Nephron progenitor cell (in vitro differentiated cells): ENCODE measurements at regions not wholly inside any gene's neighbourhood (a gene's known extent, or its start where the extent isn't known, plus 50 kb on each side); places are given as distances from the start of the nearest gene placed in this dataset.

ENCODE experiments used
- DNase-seq: peaks from one replicate; pipeline ENCODE4 v3.0.0; 2021
- H3K27ac Mint-ChIP-seq: 2 replicates; pipeline ENCODE4 v1.8.0; 2021; ENCODE audit warnings: mild to moderate bottlenecking, moderate library complexity, mixed read lengths
- H3K27me3 Mint-ChIP-seq: 2 replicates; pipeline ENCODE4 v1.8.0; 2021; ENCODE audit warnings: mild to moderate bottlenecking, low read depth, mixed read lengths; ENCODE audit not compliant: poor library complexity
- H3K36me3 Mint-ChIP-seq: 2 replicates; pipeline ENCODE4 v1.8.0; 2021; ENCODE audit warnings: low read depth, mixed read lengths
- H3K4me1 Mint-ChIP-seq: 2 replicates; pipeline ENCODE4 v1.8.0; 2021; ENCODE audit warnings: mixed read lengths
- H3K4me3 Mint-ChIP-seq: 2 replicates; pipeline ENCODE4 v1.8.0; 2021; ENCODE audit warnings: mild to moderate bottlenecking, moderate library complexity, mixed read lengths
- H3K9me3 Mint-ChIP-seq: 2 replicates; pipeline ENCODE4 v1.8.0; 2021; ENCODE audit warnings: mild to moderate bottlenecking, moderate library complexity, mixed read lengths
- TF ChIP-seq, protein P1 (sequence below): fragments of 200-600 bp; sonication (generic); IDR thresholded peaks from 2 replicates; pipeline ENCODE4 v1.5.0; 2021; ENCODE audit warnings: antibody characterized with exemption

DNA sequence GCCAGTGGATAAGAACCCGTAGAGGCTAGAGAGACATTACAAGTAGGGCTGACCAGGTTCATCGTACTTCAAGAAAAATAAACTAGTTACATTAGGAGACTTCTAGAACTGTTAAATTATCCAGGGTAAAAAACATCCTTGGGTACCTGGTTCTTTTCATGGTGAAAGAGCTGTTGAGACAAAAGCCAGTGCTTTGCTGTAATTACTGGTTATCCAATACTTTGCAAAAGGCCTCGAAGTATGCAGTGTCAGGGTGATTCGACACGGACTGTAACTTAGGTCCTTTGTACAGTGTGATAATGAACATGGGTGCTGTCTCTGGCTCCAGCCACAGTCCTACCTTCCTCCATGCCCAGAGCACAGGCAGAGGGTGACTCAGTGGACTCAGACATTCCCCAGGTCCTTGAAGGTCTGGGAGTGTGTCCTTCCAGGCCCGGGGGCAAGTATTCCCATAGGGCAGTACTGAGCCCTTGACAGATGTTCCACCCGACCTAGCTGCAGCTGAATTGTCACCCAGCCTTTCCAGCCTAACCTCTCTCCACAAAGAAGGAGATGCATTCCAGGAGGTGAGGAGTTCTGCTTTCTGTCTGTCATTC lies 123.6 kb upstream of the TMEM72 start:
- DNase-seq, result no peak
- TF ChIP-seq, protein P1, sequence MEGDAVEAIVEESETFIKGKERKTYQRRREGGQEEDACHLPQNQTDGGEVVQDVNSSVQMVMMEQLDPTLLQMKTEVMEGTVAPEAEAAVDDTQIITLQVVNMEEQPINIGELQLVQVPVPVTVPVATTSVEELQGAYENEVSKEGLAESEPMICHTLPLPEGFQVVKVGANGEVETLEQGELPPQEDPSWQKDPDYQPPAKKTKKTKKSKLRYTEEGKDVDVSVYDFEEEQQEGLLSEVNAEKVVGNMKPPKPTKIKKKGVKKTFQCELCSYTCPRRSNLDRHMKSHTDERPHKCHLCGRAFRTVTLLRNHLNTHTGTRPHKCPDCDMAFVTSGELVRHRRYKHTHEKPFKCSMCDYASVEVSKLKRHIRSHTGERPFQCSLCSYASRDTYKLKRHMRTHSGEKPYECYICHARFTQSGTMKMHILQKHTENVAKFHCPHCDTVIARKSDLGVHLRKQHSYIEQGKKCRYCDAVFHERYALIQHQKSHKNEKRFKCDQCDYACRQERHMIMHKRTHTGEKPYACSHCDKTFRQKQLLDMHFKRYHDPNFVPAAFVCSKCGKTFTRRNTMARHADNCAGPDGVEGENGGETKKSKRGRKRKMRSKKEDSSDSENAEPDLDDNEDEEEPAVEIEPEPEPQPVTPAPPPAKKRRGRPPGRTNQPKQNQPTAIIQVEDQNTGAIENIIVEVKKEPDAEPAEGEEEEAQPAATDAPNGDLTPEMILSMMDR, result no peak
- Mint-ChIP-seq H3K27me3 (peaks cover 7% of the 10 kb centered on the region), H3K4me1 (peaks cover 21% of the 10 kb centered on the region), H3K27ac (no peak overlapping the region), H3K9me3 (peaks cover 3% of the 10 kb centered on the region), H3K36me3 (no peaks in the 10 kb centered on the region), H3K4me3 (no peak overlapping the region)

DNA sequence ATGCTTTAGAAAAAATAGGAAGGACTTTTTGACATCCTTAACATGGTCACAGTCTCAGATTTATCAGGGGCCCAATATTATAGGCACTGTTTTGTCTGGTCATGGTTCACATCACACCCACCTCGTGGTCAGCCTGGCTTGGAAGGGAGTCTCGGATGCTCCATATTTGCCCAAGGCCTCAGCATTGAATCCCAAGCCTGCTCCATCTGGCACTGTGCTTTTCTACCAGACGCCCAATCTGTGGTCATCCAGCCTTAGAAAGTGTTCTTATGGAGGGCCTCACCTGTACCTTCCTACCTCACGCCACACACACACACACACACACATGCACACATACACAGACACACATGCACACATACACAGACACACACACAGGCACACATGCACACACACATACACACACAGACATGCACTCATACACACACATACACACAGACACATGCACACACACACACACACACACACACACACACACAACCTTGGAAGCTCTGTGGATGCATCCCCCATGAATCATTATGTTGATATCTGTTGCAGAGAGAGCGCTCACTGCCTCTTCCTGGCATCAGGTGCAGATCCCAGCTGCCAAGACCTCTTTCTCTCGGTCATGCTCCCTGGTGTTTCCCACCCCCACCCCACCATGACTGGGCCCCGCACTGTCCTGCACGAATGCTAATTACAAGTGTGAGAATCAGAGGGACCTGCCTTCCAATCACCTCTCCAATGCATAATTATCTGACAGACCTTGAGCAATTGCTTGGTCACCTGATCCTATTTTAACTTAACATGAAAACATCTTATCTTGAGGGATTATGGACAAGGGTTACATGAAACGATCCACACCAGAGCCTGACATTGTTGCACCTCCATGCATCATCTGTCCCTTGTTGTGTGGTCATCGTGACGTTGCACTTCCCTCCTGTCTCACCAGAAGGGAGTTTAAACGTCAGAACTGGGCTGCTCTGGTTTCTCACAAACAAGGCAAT lies 122.7 kb upstream of the TMEM72 start:
- TF ChIP-seq, protein P1, result no peak
- Mint-ChIP-seq H3K9me3 (peaks cover 3% of the 10 kb centered on the region), H3K27me3 (peaks cover 7% of the 10 kb centered on the region), H3K4me1 (peaks cover 21% of the 10 kb centered on the region), H3K27ac (no peak overlapping the region), H3K4me3 (no peak overlapping the region), H3K36me3 (no peaks in the 10 kb centered on the region)
- DNase-seq, result no peak

DNA sequence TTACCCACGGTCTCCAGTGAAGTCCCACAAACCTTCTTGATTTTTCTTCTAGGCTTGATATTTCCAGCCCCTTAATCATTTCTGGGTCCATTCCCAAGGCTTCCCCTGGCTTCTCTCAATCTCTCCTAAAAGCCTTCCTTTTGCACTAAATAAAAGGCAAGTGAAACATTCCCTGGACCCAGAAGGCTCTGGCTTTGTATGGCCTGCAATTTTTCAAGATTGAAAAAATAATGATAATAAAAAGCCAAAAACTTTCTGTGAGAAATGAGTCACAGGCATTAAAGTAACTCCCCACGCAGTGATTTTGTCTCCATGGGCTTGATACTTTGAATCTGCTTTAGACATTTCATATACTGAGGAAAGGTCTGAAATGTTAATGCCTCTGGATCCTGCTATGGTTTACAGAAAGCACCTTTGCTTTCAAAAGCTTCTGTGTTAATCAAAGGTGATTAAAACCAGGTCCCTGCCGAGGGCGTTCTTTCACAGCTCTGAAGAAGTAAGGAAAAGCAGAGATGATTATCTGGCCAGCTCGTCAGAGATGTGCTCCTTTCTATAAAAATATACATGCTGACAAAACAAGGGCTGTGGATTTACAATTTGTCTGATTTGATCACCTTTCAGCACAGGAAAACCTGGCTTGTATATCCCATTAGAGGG lies 118.9 kb upstream of the TMEM72 start:
- Mint-ChIP-seq H3K9me3 (peaks cover 3% of the 10 kb centered on the region), H3K4me1 (peaks cover 9% of the 10 kb centered on the region), H3K36me3 (no peaks in the 10 kb centered on the region), H3K27ac (no peak overlapping the region), H3K27me3 (peaks cover 4% of the 10 kb centered on the region), H3K4me3 (no peak overlapping the region)
- TF ChIP-seq, protein P1, result no peak
- DNase-seq, result no peak

DNA sequence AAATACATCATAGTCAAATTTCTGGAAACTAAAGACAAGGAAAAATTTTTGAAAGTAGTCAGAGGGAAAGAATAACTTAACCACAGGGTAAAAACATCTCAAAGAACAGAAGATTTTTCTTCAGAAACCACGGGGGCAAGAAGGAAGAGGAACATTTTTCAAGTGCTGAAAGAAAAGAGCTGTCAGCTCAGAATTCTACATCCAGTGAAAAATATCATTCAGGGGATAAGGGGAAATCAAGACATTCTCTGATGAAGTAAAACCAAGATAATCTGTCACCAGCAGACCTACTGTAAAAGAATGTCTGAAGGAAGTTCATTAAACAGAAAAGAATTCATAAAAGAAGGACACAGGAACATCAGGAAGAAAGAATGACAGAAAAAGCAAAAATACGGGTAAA lies 111.2 kb upstream of the TMEM72 start:
- Mint-ChIP-seq H3K4me1 (peaks cover 17% of the 10 kb centered on the region), H3K36me3 (no peaks in the 10 kb centered on the region), H3K4me3 (no peak overlapping the region), H3K27ac (no peak overlapping the region), H3K9me3 (no peaks in the 10 kb centered on the region), H3K27me3 (peaks cover 9% of the 10 kb centered on the region)
- DNase-seq, result no peak
- TF ChIP-seq, protein P1, result no peak

DNA sequence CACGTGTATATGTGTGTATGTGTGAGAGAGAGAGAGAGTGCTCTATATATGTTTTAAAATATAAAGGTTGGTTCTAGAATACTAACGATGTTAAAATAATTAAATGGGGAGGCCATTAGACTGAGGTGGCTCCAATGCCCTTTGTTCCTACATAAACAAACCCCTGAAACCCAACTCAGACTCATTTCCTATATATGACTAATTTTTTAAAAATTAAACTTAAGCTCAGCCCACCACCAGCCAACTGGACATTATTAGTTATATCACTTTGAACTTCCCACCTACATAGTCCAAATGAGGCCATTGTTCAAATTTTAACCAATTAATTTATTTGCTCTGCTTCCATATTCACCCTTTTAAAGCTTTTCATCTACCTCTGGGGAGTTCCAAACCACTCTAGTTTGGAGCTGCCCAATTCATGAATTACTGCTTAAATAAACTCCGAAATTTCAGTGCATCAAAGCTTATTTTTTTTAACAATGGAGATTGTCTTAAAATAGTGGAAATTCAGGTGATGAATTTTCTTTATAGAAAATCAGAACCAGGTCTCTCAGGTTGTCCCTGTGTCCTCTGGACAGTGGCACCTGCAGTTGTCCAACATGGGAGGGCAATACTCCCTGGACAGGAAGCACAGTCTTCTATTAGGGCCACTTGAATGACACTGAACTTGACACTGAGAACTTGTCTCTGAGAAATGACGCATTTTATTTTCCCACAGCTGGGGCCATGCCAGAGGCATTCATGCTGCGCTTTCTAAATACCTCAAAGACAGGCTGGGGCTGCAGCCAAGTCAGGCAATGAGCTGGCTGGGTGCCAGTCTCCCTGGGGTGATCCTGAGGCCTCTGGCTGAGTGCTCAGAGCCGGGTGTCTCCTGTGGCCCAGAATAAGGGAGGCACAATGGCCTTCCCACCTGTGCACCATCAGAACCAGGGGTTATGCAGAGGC lies 109.5 kb upstream of the TMEM72 start:
- H3K27me3 Mint-ChIP-seq, result peaks cover 13% of the 10 kb centered on the region
- no peak overlapping the region for H3K4me3 Mint-ChIP-seq
- no peak overlapping the region for H3K27ac Mint-ChIP-seq
- no peak for DNase-seq
- peaks cover 28% of the 10 kb centered on the region for H3K4me1 Mint-ChIP-seq
- no peaks in the 10 kb centered on the region for H3K36me3 Mint-ChIP-seq
- TF ChIP-seq, protein P1, result no peak
- no peaks in the 10 kb centered on the region for H3K9me3 Mint-ChIP-seq
